GM18907 (cell line): ENCODE measurements at regions not wholly inside any gene's neighbourhood (a gene's known extent, or its start where the extent isn't known, plus 50 kb on each side); places are given as distances from the start of the nearest gene placed in this dataset.
"Not testable (repeated sequence)": the region's sequence is repeated elsewhere in the genome, so short reads cannot be mapped to it uniquely, and the experiment has no call there.

Source experiments
- ATAC-seq: cut with Tn5 transposase; IDR thresholded peaks from one replicate; pipeline ENCODE4 v1.9.1; 2021; ENCODE audit warnings: mild to moderate bottlenecking, moderate library complexity; ENCODE audit not compliant: unreplicated experiment

DNA sequence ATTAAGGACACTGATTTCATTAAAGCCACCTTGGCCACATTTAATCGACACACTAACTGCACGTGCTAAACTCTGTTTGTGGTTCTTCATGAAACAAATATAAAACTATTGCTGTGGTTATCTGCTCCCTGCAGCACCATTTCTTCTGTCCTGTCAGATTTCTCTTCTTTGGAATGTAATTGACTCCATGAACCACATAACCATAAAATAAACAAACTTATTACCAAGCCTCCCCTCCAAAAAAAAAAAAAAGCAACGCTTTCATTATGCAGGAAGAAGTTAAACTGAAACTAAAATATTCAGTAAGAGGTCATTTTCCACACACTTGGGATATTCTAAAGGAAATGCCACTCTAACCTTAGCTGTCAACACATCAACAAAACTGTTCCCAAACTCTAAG is 319.1 kb upstream of the NT5E start:
- no peak for ATAC-seq

DNA sequence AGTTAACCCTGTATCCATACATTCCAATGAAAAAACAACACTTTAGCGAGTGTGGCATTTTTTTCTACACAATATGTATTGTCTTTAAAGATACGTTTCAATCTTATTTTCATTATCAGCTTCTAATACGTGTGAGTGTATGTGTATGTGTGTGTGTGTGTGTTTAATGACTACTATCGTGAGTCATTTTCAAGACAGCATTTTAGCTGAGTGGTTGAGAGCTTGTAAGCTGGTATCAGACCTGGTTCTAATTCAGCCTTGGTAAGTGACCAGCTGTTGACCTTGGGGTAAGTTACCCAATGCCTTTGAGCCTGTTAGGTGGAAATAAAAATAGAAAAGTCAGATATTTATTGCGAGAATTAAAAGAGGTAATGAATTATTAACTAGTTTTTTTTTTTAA is 320.0 kb upstream of the NT5E start:
- ATAC-seq: no peak

DNA sequence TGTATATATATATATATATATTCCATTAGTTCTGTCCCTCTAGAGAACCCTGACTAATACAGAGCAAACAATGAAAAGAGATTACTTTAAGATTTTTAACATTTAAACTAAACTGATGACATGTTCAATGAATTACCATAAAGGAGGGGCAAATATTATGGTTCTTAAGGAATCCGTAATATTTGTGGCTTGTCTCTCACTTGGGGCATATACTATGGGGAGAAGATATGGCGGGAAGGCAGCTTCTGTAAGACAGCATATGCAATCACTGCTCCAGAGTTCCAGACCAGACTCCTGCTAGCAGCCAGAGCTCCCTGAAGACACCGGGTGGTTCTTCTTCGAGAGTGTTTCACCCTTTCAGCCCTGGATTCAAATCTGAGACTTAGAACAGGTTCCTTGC is 321.1 kb upstream of the NT5E start:
- no peak for ATAC-seq

DNA sequence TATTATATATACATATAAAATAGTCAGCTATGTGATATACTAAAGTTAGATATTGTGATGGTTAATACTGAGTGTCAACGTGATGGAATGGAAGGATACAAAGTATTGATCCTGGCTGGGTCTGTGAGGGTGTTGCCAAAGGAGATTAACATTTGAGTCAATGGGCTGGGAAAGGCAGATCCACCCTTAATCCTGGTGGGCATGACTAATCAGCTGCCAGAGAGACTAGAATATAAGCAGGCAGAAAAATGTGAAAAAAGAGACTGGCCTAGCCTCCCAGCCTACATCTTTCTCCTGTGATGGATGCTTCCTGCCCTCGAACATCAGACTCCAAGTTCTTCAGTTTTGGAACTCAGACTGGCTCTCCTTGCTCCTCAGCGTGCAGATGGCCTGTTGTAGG is 321.6 kb upstream of the NT5E start:
- ATAC-seq: not testable (repeated sequence)

DNA sequence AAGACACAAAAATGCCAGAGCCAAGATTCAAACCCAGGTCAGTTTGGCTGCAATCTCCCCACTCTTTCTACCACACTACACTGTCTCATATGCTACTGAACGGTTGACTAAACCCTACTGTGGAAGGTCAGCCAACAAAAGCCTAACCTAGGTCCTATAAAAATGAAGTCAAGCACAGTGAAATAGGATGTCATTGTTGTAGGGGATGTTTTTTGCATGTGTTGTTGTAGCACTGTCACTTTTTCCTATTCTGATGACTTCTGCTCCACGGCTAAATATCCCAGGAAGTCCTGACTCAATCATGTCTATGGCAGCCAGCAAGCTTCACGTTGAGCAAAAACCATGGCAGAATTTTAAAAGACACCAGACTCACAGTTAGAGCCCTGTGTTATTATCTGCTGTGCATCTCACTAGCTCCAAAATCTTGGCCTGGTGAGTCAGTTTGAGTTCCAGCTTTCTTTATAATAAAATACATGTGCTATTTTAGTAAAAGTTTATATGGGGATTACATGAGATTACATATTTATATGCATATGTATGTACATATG is 322.1 kb upstream of the NT5E start:
- ATAC-seq: no peak

DNA sequence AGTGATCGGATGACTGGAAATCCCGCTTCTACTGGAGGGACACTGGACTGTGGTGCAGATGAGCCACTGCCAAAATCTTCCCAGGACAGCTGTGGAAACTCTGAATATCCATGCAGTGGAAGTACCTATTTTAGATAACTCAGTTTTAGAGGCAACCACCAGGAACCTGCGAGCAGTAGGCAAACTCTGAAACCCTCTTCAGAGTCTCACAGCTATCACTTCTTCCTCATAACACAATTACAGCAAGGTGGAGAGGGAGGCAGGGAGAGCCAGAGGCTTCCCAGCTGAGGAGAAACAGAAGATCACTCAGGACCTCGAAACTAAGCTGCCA is 322.8 kb upstream of the NT5E start:
- no peak for ATAC-seq

DNA sequence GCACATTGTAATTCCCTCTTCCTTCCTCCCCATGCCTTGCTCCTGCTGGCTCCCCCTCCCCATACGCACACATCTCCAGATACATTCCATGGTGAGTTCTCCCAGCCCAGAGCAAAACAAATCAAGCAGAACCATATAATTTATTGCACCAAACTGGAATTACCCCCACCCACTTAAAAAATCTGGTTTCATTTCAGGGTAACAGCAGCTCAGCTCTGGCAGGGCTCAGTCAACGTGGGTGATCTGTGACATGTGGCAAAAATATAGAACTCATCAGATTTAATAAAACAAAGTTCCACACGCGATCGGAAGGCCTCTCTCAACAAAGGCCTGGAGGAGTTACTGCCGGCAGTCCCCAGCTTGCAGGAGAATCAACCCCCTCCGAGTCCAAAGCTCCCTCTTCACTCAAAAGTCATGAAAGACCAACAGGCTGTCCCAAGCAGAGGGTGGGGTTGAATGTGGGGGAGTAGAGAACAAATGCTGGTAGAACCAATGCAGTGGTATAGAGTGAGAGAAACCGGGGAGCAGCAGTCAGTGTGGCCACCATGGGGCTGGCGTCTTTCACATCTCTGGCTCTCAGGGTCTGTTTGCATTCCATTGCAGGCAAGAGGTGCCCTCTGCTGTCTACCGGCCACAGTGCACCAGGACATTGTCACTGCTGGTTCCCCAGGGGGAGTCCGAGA is 323.3 kb upstream of the NT5E start:
- ATAC-seq: peak; percentile 83

DNA sequence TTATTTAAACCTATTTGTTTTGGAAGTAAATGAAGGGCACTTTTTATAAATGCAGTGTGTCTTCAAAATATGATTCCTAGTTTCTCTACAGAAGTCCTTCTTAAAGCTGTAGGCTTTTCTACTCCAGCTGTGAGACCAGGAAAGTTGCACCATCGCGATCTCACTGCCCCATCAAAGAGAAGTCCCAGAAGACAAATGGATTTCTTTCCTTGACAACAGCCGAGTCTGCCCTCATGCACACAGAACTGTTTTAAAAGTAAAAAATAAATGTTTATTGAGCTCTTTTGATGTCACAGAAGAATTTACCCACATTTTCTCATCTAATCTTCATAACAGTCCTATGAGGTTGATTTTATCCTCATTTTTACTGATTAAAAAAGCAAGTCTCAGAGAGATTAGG is 324.4 kb upstream of the NT5E start:
- no peak for ATAC-seq

DNA sequence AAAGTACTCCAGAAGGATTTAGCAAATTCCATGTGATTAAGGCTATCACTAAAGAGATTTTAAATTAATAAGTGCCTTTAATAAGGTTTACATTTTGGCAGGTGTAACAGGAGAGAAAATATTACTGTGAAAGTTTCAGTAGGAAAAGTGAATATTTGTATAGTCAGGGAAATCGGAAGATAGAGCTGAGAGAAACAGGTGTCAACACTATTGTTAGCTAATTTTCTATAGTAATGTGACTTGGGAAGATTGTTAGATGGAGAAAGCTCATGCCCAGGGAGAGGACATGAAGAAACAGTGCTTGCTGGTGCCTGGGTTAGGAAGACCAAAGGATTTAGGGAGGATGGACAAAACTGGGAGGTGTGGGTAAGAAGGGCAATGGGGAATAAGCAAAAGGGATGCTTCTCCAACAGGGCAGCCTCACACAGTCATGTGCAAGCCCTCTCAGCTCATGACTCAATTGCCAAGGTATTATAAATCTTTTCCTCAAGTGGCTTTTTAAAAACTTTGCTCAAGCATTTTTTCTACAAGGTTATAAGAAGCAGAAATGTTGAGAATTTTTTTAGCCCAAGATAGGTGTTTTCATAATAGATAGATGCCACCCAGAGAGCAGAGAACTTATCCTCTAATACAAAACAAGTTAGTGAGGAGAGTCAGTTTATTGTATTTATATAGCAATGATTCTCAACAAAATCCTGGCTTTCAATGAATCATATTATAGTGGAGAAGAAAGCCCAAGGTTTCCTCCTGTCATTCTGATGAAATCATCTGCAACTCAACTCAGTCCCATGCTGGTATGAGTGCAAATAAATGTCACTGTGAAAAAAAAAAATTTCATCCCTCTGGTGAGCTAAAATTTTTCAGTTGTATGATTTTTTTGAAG is 325.2 kb upstream of the NT5E start:
- ATAC-seq: no peak

DNA sequence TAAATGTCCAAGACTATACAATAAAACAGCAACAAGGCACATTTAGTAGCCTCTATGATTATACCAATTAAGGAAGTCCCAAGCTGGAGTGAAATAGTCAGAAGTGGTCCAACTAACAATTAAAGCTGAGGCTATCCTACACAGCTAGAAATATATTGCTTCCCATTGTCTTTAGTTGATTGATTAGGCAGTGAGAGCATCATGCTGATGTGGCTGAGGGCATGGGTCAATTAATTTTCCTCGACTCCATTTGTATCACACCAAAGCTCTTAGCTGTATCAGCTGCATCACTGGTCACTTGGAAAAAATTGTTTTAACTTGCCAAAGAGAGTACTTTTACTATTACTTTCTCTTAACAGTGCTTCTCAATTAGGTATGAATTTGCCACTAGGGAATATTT is 328.7 kb upstream of the NT5E start:
- no peak for ATAC-seq

DNA sequence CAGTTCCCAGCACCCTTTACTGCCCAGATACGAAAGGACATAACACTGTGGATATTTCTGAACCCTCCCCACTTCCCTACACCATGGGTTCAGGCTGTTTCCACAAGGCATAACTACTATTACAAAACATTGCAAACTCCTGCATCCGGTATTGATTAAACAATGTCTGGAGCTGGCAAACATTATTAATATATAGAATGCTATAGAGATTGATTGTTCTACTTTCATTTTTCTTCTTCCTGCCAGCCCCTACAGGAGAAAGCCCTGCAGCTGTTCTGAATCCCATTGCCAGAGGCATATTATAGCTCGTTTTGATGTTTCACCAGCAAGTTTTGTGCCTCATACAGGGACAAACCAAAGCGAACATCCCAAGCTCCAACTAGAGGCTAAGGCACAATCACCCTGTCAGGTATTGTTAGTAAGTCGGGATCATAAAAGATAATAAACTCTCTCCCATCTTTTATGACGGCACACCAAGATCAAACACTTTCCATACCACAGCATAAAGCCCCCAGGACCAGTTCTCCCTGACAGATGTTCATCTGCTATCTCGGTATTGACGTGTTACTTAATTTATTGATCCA is 331.1 kb upstream of the NT5E start:
- ATAC-seq: no peak

DNA sequence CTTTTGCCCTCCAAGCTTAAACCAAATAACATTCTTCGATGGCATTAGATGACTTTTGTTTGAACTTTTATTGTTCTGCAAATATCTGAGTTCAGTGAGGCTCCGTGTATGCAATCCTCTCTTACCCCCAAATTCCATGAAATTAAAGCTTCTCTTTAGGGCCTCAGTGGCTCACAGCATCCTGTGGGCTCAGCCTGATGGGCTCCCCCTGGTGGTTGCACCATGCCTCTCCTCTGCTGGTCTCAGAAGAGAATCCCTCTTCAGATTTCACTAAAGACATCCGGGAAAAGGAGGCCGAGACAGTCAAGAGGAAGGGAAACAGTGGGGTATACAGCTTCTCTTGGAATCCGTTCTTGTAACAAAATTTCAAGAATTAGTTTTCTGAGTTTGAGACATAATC is 331.6 kb upstream of the NT5E start:
- no peak for ATAC-seq

DNA sequence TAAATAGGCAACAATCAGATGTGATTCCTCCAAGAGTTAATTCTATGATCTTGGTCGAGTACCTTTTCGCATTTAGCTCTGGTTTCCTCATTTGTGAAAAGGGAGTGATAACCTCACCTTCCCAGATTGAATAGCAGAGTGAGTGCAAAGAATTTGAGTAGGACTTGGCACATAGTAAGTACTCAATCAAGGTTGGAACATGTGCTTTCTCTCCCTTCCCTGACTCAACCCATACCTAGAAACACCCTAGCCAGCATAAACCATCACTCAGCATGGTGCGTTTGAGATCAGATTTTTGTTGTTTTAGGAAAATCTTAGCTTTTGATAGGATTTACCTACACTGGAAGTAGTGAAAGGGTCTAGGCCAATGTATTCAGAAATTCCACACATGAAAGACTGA is 333.4 kb upstream of the NT5E start:
- ATAC-seq: no peak

DNA sequence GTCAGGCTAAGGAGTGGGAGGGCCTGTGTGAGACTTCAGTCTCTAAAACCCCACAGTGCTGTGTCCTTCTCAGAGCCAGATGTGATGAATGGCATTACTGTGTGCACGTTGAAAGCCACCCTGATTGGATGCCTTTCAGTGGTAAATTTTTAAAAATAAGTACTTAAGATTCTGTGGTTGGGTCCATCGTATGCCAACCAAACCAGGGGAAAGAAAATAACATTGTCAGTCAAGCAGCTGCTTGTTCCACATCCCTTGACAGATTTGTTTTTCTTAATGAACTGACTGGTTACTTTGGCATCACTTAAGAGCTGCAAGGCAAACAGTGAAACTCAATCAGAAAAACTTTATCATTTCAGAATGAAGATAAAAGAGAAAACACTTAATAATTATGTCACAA is 334.0 kb upstream of the NT5E start:
- no peak for ATAC-seq

DNA sequence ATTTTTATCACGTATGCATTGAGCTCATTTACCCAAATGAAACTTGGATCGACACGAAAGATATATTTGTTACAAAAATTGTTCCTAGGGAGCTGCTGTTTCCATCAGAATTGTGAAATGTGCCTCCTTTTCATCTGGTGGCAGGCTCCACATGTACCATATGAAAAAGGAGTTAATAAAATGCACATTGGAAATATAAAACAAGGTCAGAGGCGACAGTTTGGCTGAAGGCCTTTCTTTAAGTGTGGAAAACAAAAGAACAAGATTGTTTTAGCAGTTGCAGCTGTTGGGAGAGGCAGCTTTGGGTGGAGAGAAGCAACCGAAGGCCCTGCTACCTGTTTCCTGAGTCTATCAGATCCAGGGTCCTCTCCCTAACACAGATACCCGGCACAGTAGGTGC is 334.5 kb upstream of the NT5E start:
- ATAC-seq: no peak

DNA sequence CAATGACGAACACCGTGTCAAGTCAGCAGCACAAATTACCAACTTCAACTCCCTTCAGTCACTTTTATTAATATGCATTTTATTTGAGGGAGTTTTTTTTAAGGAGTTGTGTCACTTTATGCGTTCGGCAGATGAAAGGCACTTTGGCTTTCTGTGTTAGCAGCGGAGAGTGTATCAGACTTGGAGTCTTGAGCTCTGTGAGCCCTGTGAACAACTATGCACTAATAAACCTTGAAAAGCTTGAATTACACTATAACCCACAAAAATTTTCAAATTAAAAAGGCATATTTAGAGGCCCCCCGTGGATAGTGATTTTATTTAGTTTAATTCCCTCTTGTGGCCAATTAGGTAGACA is 335.3 kb upstream of the NT5E start:
- no peak for ATAC-seq

DNA sequence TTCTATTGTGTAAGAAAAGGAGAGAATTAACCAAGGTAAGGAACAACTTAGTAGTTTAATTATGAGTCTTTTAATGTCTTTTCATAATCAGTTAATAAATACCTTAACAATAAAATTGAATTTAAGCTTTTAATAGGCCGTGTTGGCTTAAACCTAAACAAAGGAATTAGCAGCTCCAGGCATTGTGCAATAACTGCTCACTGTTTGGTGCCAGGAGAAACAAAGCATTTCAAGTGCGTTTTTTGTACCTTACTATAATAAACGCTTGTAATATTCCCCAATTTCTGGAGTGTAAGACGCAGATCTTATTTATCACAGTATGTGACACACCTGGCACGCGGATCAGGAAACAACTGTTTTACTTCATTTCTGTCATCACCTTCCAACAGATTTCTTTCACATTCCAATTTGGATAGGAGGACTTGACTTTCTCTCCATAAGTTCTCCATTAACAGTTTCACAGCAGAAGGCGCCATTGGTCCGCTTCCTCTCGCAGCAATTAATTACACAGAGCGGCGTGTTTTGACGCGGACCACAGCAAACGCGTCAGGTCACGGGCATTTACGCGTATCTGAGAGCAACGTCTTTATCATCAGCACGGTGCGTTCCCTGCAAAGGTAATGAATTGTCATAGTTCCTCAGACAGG is 335.8 kb upstream of the NT5E start:
- ATAC-seq: no peak

DNA sequence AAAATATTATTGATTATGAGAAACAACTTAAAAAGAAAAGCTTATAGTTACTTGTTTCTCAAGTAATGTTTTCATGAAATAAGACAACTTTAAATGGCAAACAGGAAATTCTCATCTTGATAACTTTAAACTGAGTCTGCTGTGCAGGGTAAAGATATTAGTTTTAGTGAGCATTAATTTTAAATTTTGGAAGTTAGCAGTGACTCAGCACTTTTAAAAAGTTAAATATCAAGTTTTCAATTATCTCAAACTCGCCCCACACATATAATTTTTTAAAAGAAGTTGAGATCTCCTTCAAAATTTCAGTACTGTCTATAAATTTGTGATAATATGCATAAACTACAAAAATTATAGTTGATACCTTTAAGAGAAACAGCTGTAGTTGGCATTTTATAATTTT is 337.3 kb upstream of the NT5E start:
- no peak for ATAC-seq

DNA sequence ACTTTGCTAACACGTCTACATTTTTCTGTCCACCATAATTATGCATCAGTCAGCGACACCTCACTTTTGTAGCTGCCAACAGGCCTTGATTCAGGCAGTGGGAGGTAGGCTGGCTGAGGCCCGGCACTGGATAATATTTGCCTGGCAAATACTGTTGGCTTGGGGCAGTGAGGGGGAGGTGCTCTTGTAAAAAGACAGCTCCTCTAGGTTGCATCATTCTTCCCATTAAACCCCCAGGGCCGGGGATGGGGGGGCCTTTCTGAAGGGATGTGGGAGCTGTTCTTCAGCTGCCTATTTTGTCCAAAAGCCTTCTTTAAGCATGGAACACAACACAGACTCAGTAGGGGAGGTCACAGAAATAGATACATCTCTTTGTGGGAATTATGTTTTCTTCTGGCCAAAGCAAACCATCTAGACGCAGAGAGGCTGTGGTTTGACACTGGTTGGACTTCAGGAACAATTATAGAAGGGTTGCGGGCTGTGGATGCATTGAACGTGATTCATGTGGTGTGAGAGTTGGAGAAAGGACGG is 338.3 kb upstream of the NT5E start:
- ATAC-seq: no peak

DNA sequence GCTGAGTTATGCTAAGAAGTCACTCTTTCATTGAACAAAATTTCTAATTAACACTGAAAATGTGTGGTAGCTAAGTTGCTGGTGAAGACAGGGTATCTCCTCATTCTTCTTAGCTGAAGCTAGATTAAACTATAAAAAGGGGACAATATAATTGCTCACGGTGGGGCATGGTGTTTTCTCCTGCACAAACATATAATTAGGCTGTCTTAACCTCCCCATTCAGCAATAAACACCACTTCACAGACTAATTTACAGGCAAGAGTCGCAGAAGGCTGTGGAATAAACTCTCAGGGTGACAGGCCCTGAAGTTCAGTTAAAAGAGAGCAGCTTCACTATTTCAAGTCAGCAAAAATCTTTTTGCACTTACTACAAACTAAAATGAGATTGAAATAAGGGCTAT is 338.9 kb upstream of the NT5E start:
- no peak for ATAC-seq

DNA sequence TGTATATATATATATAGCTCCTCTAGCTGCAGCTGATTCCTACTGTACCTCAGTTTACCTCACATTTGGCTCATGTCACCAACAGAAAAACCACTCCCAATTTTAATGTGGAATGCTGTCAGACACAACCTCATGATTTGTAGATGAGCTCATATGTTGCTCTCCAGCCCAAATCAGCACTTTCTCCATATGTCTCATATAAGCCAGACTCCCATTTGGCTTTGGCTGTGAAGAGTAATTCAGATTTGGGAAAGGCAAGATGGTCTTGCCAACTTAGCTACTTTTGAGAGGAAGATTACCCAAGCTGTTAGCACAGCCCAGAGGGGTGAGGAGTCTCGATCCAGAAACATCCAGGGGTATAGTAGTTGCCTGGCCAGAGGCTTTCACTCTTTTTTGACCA is 342.2 kb upstream of the NT5E start:
- no peak for ATAC-seq
